Osteoblast (primary cell): ENCODE measurements at regions not wholly inside any gene's neighbourhood (a gene's known extent, or its start where the extent isn't known, plus 50 kb on each side); places are given as distances from the start of the nearest gene placed in this dataset.

ENCODE experiments used
- DNase-seq: peaks from one replicate; pipeline ENCODE4 v3.0.0; 2011; ENCODE audit warnings: low spot score, mixed read lengths; ENCODE audit not compliant: insufficient read length; ENCODE audit errors: missing footprints
- H2AFZ ChIP-seq: 2 replicates; pipeline ENCODE4 v1.6.0; 2011; ENCODE audit warnings: mild to moderate bottlenecking, low read length
- H3K27ac ChIP-seq: 2 replicates; pipeline ENCODE4 v1.5.1; 2011; ENCODE audit warnings: mild to moderate bottlenecking, low read depth, low read length, moderate library complexity
- H3K27me3 ChIP-seq: 2 replicates; pipeline ENCODE4 v1.6.0; 2012; ENCODE audit warnings: mild to moderate bottlenecking, control low read depth, inconsistent platforms, low read length, moderate library complexity; ENCODE audit not compliant: insufficient read depth
- H3K36me3 ChIP-seq: 2 replicates; pipeline ENCODE4 v1.5.1; 2011; ENCODE audit warnings: mild to moderate bottlenecking, low read length, control low read depth, moderate library complexity; ENCODE audit not compliant: insufficient read depth
- H3K4me1 ChIP-seq: 2 replicates; pipeline ENCODE4 v1.5.1; 2011; ENCODE audit warnings: mild to moderate bottlenecking, low read length, control low read depth, moderate library complexity; ENCODE audit not compliant: insufficient read depth
- H3K4me2 ChIP-seq: 2 replicates; pipeline ENCODE4 v1.6.0; 2011; ENCODE audit warnings: mild to moderate bottlenecking, low read length; ENCODE audit not compliant: insufficient read depth
- H3K4me3 ChIP-seq: fragments of 200-600 bp; sonication (generic); 3 replicates; pipeline ENCODE4 v1.5.1; 2012; ENCODE audit warnings: mild to moderate bottlenecking, low read length, inconsistent platforms; ENCODE audit not compliant: insufficient read depth
- H3K79me2 ChIP-seq: 2 replicates; pipeline ENCODE4 v1.6.0; 2012; ENCODE audit warnings: mild to moderate bottlenecking, low read length, control low read depth, inconsistent platforms; ENCODE audit not compliant: insufficient read depth
- H3K9me3 ChIP-seq: 2 replicates; pipeline ENCODE4 v1.5.1; 2011; ENCODE audit warnings: low read depth, low read length, control low read depth
- H4K20me1 ChIP-seq: 2 replicates; pipeline ENCODE4 v1.6.0; 2012; ENCODE audit warnings: mild to moderate bottlenecking, low read length, control low read depth; ENCODE audit not compliant: insufficient read depth
- CTCF ChIP-seq: IDR thresholded peaks from 2 replicates; pipeline ENCODE4 v1.5.1; 2011; ENCODE audit warnings: mild to moderate bottlenecking, low read depth, low read length, moderate library complexity; ENCODE audit errors: extremely low read depth

- Histone ChIP-seq H3K27me3 (no peaks in the 10 kb centered on the region), H2AFZ (no peak overlapping the region), H3K27ac (no peak overlapping the region), H4K20me1 (no peaks in the 10 kb centered on the region), H3K4me1 (no peaks in the 10 kb centered on the region), H3K4me3 (no peak overlapping the region), H3K79me2 (no peaks in the 10 kb centered on the region), H3K9me3 (no peaks in the 10 kb centered on the region), H3K4me2 (no peak overlapping the region), H3K36me3 (no peaks in the 10 kb centered on the region)
- no peak for DNase-seq
- peak; percentile 48 for TF ChIP-seq CTCF
Observed at GRCh38 chr4:123659730-123660129, 263.1 kb downstream of the SPRY1 start.

- Histone ChIP-seq H4K20me1 (no peaks in the 10 kb centered on the region), H3K4me3 (no peak overlapping the region), H3K9me3 (no peaks in the 10 kb centered on the region), H3K4me1 (no peaks in the 10 kb centered on the region), H3K79me2 (no peaks in the 10 kb centered on the region), H2AFZ (no peak overlapping the region), H3K4me2 (no peak overlapping the region), H3K36me3 (no peaks in the 10 kb centered on the region), H3K27ac (no peak overlapping the region), H3K27me3 (no peaks in the 10 kb centered on the region)
- peak; percentile 76 for DNase-seq
- TF ChIP-seq CTCF, result peak; percentile 65
Observed at GRCh38 chr4:123661080-123661737, 264.6 kb downstream of the SPRY1 start.

- Histone ChIP-seq H4K20me1 (no peaks in the 10 kb centered on the region), H3K4me3 (no peak overlapping the region), H3K36me3 (no peaks in the 10 kb centered on the region), H2AFZ (no peak overlapping the region), H3K4me1 (no peaks in the 10 kb centered on the region), H3K79me2 (no peaks in the 10 kb centered on the region), H3K27ac (no peak overlapping the region), H3K4me2 (no peak overlapping the region), H3K27me3 (no peaks in the 10 kb centered on the region), H3K9me3 (no peaks in the 10 kb centered on the region)
- DNase-seq, result no peak
- TF ChIP-seq CTCF, result no peak
Observed at GRCh38 chr4:123662827-123663226, 266.2 kb downstream of the SPRY1 start.

GRCh38 chr4:123666486-123666885 is 269.9 kb downstream of the SPRY1 start:
- no peak overlapping the region for H3K4me2 ChIP-seq
- no peaks in the 10 kb centered on the region for H3K36me3 ChIP-seq
- H3K4me1 ChIP-seq, result no peaks in the 10 kb centered on the region
- TF ChIP-seq CTCF, result no peak
- no peaks in the 10 kb centered on the region for H3K27me3 ChIP-seq
- H3K79me2 ChIP-seq, result no peaks in the 10 kb centered on the region
- H4K20me1 ChIP-seq, result no peaks in the 10 kb centered on the region
- H3K4me3 ChIP-seq, result no peak overlapping the region
- H3K27ac ChIP-seq, result no peak overlapping the region
- no peak for DNase-seq
- no peak overlapping the region for H2AFZ ChIP-seq
- no peaks in the 10 kb centered on the region for H3K9me3 ChIP-seq
